K562 (cell line): ENCODE measurements at regions not wholly inside any gene's neighbourhood (a gene's known extent, or its start where the extent isn't known, plus 50 kb on each side); places are given as distances from the start of the nearest gene placed in this dataset.

Experiments
- CHD7 ChIP-seq: fragments of 200-600 bp; sonication (generic); IDR thresholded peaks from one replicate; pipeline ENCODE4 v1.6.1; 2012; ENCODE audit warnings: mild to moderate bottlenecking, low read depth, low read length, inconsistent platforms
- CREB5 ChIP-seq: fragments of 250-450 bp; sonication (Bioruptor Pico); IDR thresholded peaks from 2 replicates; pipeline ENCODE4 v1.5.0; 2020; ENCODE audit warnings: mild to moderate bottlenecking
- KLF16 ChIP-seq: IDR thresholded peaks from 2 replicates; pipeline ENCODE4 v1.6.1; 2016; ENCODE audit warnings: antibody characterized with exemption
- MYC ChIP-seq, 2 experiments: fragments of 250-450 bp in 1 of 2; sonication (Bioruptor Pico) in 1 of 2; IDR thresholded peaks; 2 replicates each; pipeline versions ENCODE4 v1.5.1 to v1.6.1; 2012 to 2021; ENCODE audit warnings: low read depth in 2 of 2, borderline replicate concordance in 1 of 2, improper control_type of control experiment in 1 of 2, low read length in 1 of 2, mild to moderate bottlenecking in 1 of 2, moderate library complexity in 1 of 2
- NONO ChIP-seq, 2 experiments: fragments of 200-400 bp in 1 of 2; fragments of 450-650 bp in 1 of 2; formaldehyde crosslinking in 1 of 2; IDR thresholded peaks; 2 replicates each; pipeline ENCODE4 v1.6.1; 2017; ENCODE audit warnings: low read depth in 2 of 2, mild to moderate bottlenecking in 2 of 2, moderate library complexity in 2 of 2, low read length in 1 of 2
- NR2C1 ChIP-seq, 2 experiments: fragments of 450-650 bp; IDR thresholded peaks; 2 replicates each; pipeline ENCODE4 v1.6.1; 2017; ENCODE audit warnings: mild to moderate bottlenecking in 2 of 2, antibody characterized with exemption in 1 of 2, inconsistent platforms in 1 of 2, missing compliant biosample characterization in 1 of 2, missing genetic modification characterization in 1 of 2
- POLR2H ChIP-seq: IDR thresholded peaks from 2 replicates; pipeline ENCODE4 v1.6.1; 2016; ENCODE audit warnings: missing genetic modification characterization, low read depth, mild to moderate bottlenecking, control low read depth, missing compliant biosample characterization, moderate library complexity
- ZNF347 ChIP-seq: fragments of 450-650 bp; formaldehyde crosslinking; IDR thresholded peaks from 2 replicates; pipeline ENCODE4 v1.4.0; 2020; ENCODE audit warnings: low read depth, mild to moderate bottlenecking, moderate library complexity
- TF ChIP-seq, protein P1 (sequence below): sonication (generic); formaldehyde crosslinking; IDR thresholded peaks from 2 replicates; pipeline ENCODE4 v1.8.1; 2023; ENCODE audit warnings: mild to moderate bottlenecking, missing genetic modification reagents
- TF ChIP-seq, protein P2 (sequence below): sonication (generic); formaldehyde crosslinking; IDR thresholded peaks from 2 replicates; pipeline ENCODE4 v1.8.1; 2023; ENCODE audit warnings: mild to moderate bottlenecking, missing genetic modification reagents

GRCh38 chr11:29293825-29294224 lies 723.0 kb downstream of the KCNA4 start (continued):
- TF ChIP-seq CHD7 (no peak), MYC (IDR thresholded peaks at IDR 0.05; ENCODE audit: low read depth, low read length) (no peak), MYC (CRISPR knock-in tag; IDR thresholded peaks at IDR 0.05; ENCODE audit: borderline replicate concordance, low read depth) (no peak), NONO (IDR thresholded peaks at IDR 0.05; ENCODE audit: low read depth in 2 of 2, low read length in 1 of 2) (no peak), KLF16 (no peak), CREB5 (no peak), NR2C1 (IDR thresholded peaks at IDR 0.05) (no peak), NR2C1 (tag; IDR thresholded peaks at IDR 0.05) (no peak), ZNF347 (CRISPR knock-in tag) (no peak), POLR2H (tag) (no peak)
- TF ChIP-seq, protein P1, sequence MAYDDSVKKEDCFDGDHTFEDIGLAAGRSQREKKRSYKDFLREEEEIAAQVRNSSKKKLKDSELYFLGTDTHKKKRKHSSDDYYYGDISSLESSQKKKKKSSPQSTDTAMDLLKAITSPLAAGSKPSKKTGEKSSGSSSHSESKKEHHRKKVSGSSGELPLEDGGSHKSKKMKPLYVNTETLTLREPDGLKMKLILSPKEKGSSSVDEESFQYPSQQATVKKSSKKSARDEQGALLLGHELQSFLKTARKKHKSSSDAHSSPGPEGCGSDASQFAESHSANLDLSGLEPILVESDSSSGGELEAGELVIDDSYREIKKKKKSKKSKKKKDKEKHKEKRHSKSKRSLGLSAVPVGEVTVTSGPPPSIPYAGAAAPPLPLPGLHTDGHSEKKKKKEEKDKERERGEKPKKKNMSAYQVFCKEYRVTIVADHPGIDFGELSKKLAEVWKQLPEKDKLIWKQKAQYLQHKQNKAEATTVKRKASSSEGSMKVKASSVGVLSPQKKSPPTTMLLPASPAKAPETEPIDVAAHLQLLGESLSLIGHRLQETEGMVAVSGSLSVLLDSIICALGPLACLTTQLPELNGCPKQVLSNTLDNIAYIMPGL (CRISPR knock-in tag), result no peak
- TF ChIP-seq, protein P2, sequence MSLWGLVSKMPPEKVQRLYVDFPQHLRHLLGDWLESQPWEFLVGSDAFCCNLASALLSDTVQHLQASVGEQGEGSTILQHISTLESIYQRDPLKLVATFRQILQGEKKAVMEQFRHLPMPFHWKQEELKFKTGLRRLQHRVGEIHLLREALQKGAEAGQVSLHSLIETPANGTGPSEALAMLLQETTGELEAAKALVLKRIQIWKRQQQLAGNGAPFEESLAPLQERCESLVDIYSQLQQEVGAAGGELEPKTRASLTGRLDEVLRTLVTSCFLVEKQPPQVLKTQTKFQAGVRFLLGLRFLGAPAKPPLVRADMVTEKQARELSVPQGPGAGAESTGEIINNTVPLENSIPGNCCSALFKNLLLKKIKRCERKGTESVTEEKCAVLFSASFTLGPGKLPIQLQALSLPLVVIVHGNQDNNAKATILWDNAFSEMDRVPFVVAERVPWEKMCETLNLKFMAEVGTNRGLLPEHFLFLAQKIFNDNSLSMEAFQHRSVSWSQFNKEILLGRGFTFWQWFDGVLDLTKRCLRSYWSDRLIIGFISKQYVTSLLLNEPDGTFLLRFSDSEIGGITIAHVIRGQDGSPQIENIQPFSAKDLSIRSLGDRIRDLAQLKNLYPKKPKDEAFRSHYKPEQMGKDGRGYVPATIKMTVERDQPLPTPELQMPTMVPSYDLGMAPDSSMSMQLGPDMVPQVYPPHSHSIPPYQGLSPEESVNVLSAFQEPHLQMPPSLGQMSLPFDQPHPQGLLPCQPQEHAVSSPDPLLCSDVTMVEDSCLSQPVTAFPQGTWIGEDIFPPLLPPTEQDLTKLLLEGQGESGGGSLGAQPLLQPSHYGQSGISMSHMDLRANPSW (CRISPR knock-in tag), result no peak
